DOHH2 (cell line): ENCODE measurements at regions not wholly inside any gene's neighbourhood (a gene's known extent, or its start where the extent isn't known, plus 50 kb on each side); places are given as distances from the start of the nearest gene placed in this dataset.

Source experiments
- H3F3A ChIP-seq: fragments of 200-600 bp; sonication (generic), shearing (Covaris generic); 2 replicates; pipeline ENCODE4 v1.6.0; 2016; ENCODE audit warnings: antibody characterized with exemption, mild to moderate bottlenecking; ENCODE audit not compliant: control insufficient read depth, insufficient read depth
- H3K27ac ChIP-seq: fragments of 200-600 bp; sonication (generic); 2 replicates; pipeline ENCODE4 v1.5.1; 2014; ENCODE audit warnings: low read depth, mild to moderate bottlenecking, low read length, moderate library complexity
- H3K27me3 ChIP-seq: fragments of 200-600 bp; sonication (generic); 2 replicates; pipeline ENCODE4 v1.6.1; 2014; ENCODE audit warnings: mild to moderate bottlenecking, low read length, mixed read lengths; ENCODE audit not compliant: control insufficient read depth
- H3K36me3 ChIP-seq: fragments of 200-600 bp; sonication (generic); 2 replicates; pipeline ENCODE4 v1.6.1; 2014; ENCODE audit warnings: mild to moderate bottlenecking, low read length, moderate library complexity, mixed read lengths; ENCODE audit not compliant: control insufficient read depth
- H3K4me1 ChIP-seq: fragments of 200-600 bp; sonication (generic); 2 replicates; pipeline ENCODE4 v1.6.1; 2014; ENCODE audit warnings: mild to moderate bottlenecking, low read length, mixed read lengths; ENCODE audit not compliant: control insufficient read depth
- H3K4me2 ChIP-seq: fragments of 200-600 bp; sonication (generic); 2 replicates; pipeline ENCODE4 v1.6.0; 2014; ENCODE audit warnings: mild to moderate bottlenecking, low read length, moderate library complexity
- H3K4me3 ChIP-seq: fragments of 200-600 bp; sonication (generic); 2 replicates; pipeline ENCODE4 v1.5.1; 2014; ENCODE audit warnings: mild to moderate bottlenecking, low read length, mixed read lengths
- H3K79me2 ChIP-seq: fragments of 200-600 bp; sonication (generic); 2 replicates; pipeline ENCODE4 v1.6.1; 2014; ENCODE audit warnings: mild to moderate bottlenecking, low read length, mixed read lengths; ENCODE audit not compliant: control insufficient read depth
- H3K9me2 ChIP-seq: fragments of 200-600 bp; sonication (generic); replicated peaks from 2 replicates; pipeline ENCODE4 v1.6.1; 2014; ENCODE audit warnings: mild to moderate bottlenecking, low read length, mixed read lengths; ENCODE audit not compliant: control insufficient read depth
- H3K9me3 ChIP-seq: fragments of 200-600 bp; sonication (generic); 2 replicates; pipeline ENCODE4 v1.6.1; 2014; ENCODE audit warnings: antibody characterized with exemption, low read length, mixed read lengths; ENCODE audit not compliant: control insufficient read depth, insufficient read depth
- H4K20me1 ChIP-seq: fragments of 200-600 bp; sonication (generic); 2 replicates; pipeline ENCODE4 v1.6.0; 2014; ENCODE audit warnings: low read depth, mild to moderate bottlenecking, antibody characterized with exemption, low read length, moderate library complexity; ENCODE audit not compliant: control insufficient read depth, insufficient read depth
- CTCF ChIP-seq: fragments of 200-600 bp; sonication (generic); IDR thresholded peaks from one replicate; pipeline ENCODE4 v1.5.1; 2014; ENCODE audit warnings: antibody characterized with exemption, mild to moderate bottlenecking, low read depth, low read length; ENCODE audit not compliant: poor library complexity, severe bottlenecking
- EZH2phosphoT487 ChIP-seq: fragments of 200-600 bp; sonication (generic); IDR thresholded peaks from 2 replicates; pipeline ENCODE4 v1.6.1; 2017; ENCODE audit warnings: borderline replicate concordance, mild to moderate bottlenecking, antibody characterized with exemption, low read length, moderate library complexity, mixed read lengths

- no peak for TF ChIP-seq EZH2phosphoT487
- TF ChIP-seq CTCF: no peak
- H3K4me2 ChIP-seq: no peak overlapping the region
- no peak overlapping the region for H3K4me3 ChIP-seq
- no peaks in the 10 kb centered on the region for H3K9me3 ChIP-seq
- no peaks in the 10 kb centered on the region for H3K79me2 ChIP-seq
- H3K27me3 ChIP-seq: no peaks in the 10 kb centered on the region
- no peaks in the 10 kb centered on the region for H3K4me1 ChIP-seq
- H3K27ac ChIP-seq: no peak overlapping the region
- H3K9me2 ChIP-seq: no peaks in the 10 kb centered on the region
- H3F3A ChIP-seq: no peaks in the 10 kb centered on the region
- H3K36me3 ChIP-seq: no peaks in the 10 kb centered on the region
- H4K20me1 ChIP-seq: no peaks in the 10 kb centered on the region
Observed at GRCh38 chr9:7407246-7407645, 392.3 kb downstream of the DMAC1 start.

- no peaks in the 10 kb centered on the region for H3K36me3 ChIP-seq
- H3K79me2 ChIP-seq: no peaks in the 10 kb centered on the region
- no peaks in the 10 kb centered on the region for H3K4me1 ChIP-seq
- no peak overlapping the region for H3K4me3 ChIP-seq
- H3F3A ChIP-seq: no peaks in the 10 kb centered on the region
- no peaks in the 10 kb centered on the region for H3K9me2 ChIP-seq
- H3K9me3 ChIP-seq: no peaks in the 10 kb centered on the region
- H3K27ac ChIP-seq: no peak overlapping the region
- TF ChIP-seq EZH2phosphoT487: no peak
- TF ChIP-seq CTCF: no peak
- no peaks in the 10 kb centered on the region for H3K27me3 ChIP-seq
- H4K20me1 ChIP-seq: no peaks in the 10 kb centered on the region
- H3K4me2 ChIP-seq: no peak overlapping the region
Observed at GRCh38 chr9:7405924-7406604, 393.5 kb downstream of the DMAC1 start.

- no peak overlapping the region for H3K27ac ChIP-seq
- no peaks in the 10 kb centered on the region for H3K79me2 ChIP-seq
- H3K9me3 ChIP-seq: no peaks in the 10 kb centered on the region
- no peaks in the 10 kb centered on the region for H3K4me1 ChIP-seq
- H3K4me2 ChIP-seq: no peak overlapping the region
- no peak for TF ChIP-seq CTCF
- TF ChIP-seq EZH2phosphoT487: no peak
- no peaks in the 10 kb centered on the region for H3K27me3 ChIP-seq
- H3K4me3 ChIP-seq: no peak overlapping the region
- no peaks in the 10 kb centered on the region for H3F3A ChIP-seq
- H4K20me1 ChIP-seq: no peaks in the 10 kb centered on the region
- H3K9me2 ChIP-seq: no peaks in the 10 kb centered on the region
- H3K36me3 ChIP-seq: no peaks in the 10 kb centered on the region
Observed at GRCh38 chr9:7403839-7404487, 395.6 kb downstream of the DMAC1 start.
